ENCODE measurements at regions not wholly inside any gene's neighbourhood (a gene's known extent, or its start where the extent isn't known, plus 50 kb on each side); places are given as distances from the start of the nearest gene placed in this dataset.

GRCh38 chr11:23988381-23989006 lies 508.4 kb upstream of the LUZP2 start:
- no peak for DNase-seq (ENCODE audit: low read depth in 2 of 3, low spot score in 1 of 3)

- no peak for DNase-seq (ENCODE audit: low read depth in 2 of 3, low spot score in 1 of 3)
Observed at GRCh38 chr11:23990346-23991164, 506.3 kb upstream of the LUZP2 start.

GRCh38 chr11:23991165-23991539 lies 505.7 kb upstream of the LUZP2 start:
- no peak for DNase-seq (ENCODE audit: low read depth in 2 of 3, low spot score in 1 of 3)

GRCh38 chr11:23995891-23996290 lies 501.0 kb upstream of the LUZP2 start:
- DNase-seq (ENCODE audit: low read depth in 2 of 3, low spot score in 1 of 3) = no peak

- DNase-seq (ENCODE audit: low read depth in 2 of 3, low spot score in 1 of 3) = no peak
Observed at GRCh38 chr11:23997356-23997755, 499.5 kb upstream of the LUZP2 start.

GRCh38 chr11:24005202-24005876 lies 491.5 kb upstream of the LUZP2 start:
- DNase-seq (ENCODE audit: low read depth in 2 of 3, low spot score in 1 of 3) = no peak

GRCh38 chr11:24043842-24044241 lies 453.0 kb upstream of the LUZP2 start:
- DNase-seq (ENCODE audit: low read depth in 2 of 3, low spot score in 1 of 3) = no peak

GRCh38 chr11:24046731-24047130 lies 450.1 kb upstream of the LUZP2 start:
- no peak for DNase-seq (ENCODE audit: low read depth in 2 of 3, low spot score in 1 of 3)

GRCh38 chr11:24056051-24056450 lies 440.8 kb upstream of the LUZP2 start:
- no peak for DNase-seq (ENCODE audit: low read depth in 2 of 3, low spot score in 1 of 3)

GRCh38 chr11:24060125-24060524 lies 436.7 kb upstream of the LUZP2 start:
- DNase-seq (ENCODE audit: low read depth in 2 of 3, low spot score in 1 of 3) = no peak

GRCh38 chr11:24064309-24064903 lies 432.4 kb upstream of the LUZP2 start:
- no peak for DNase-seq (ENCODE audit: low read depth in 2 of 3, low spot score in 1 of 3)

- DNase-seq (ENCODE audit: low read depth in 2 of 3, low spot score in 1 of 3) = no peak
Observed at GRCh38 chr11:24068197-24068596, 428.7 kb upstream of the LUZP2 start.

GRCh38 chr11:24070435-24070834 lies 426.4 kb upstream of the LUZP2 start:
- no peak for DNase-seq (ENCODE audit: low read depth in 2 of 3, low spot score in 1 of 3)

- no peak for DNase-seq (ENCODE audit: low read depth in 2 of 3, low spot score in 1 of 3)
Observed at GRCh38 chr11:24078018-24078417, 418.8 kb upstream of the LUZP2 start.

GRCh38 chr11:24082241-24082640 lies 414.6 kb upstream of the LUZP2 start:
- DNase-seq (ENCODE audit: low read depth in 2 of 3, low spot score in 1 of 3) = no peak

GRCh38 chr11:24082860-24083259 lies 414.0 kb upstream of the LUZP2 start:
- DNase-seq (ENCODE audit: low read depth in 2 of 3, low spot score in 1 of 3) = no peak

GRCh38 chr11:24084956-24085355 lies 411.9 kb upstream of the LUZP2 start:
- no peak for DNase-seq (ENCODE audit: low read depth in 2 of 3, low spot score in 1 of 3)

- no peak for DNase-seq (ENCODE audit: low read depth in 2 of 3, low spot score in 1 of 3)
Observed at GRCh38 chr11:24086921-24087320, 409.9 kb upstream of the LUZP2 start.

- DNase-seq (ENCODE audit: low read depth in 2 of 3, low spot score in 1 of 3) = no peak
Observed at GRCh38 chr11:24091594-24091993, 405.3 kb upstream of the LUZP2 start.

- DNase-seq (ENCODE audit: low read depth in 2 of 3, low spot score in 1 of 3) = no peak
Observed at GRCh38 chr11:24093375-24093774, 403.5 kb upstream of the LUZP2 start.

GRCh38 chr11:24108609-24109008 lies 388.2 kb upstream of the LUZP2 start:
- DNase-seq (ENCODE audit: low read depth in 2 of 3, low spot score in 1 of 3) = no peak

GRCh38 chr11:24122291-24122690 lies 374.6 kb upstream of the LUZP2 start:
- no peak for DNase-seq (ENCODE audit: low read depth in 2 of 3, low spot score in 1 of 3)

All from stimulated activated CD4-positive, alpha-beta T cell treated with anti-CD3 and anti-CD28 coated beads, Interleukin-12 subunit alpha, Interleukin-12 subunit beta, amount 100 ng/mL, for 48 hours (primary cell).